ENCODE measurements at regions not wholly inside any gene's neighbourhood (a gene's known extent, or its start where the extent isn't known, plus 50 kb on each side); places are given as distances from the start of the nearest gene placed in this dataset.

- Mint-ChIP-seq H3K4me3 (ENCODE audit: low read depth) (no peak overlapping the region), H3K4me1 (ENCODE audit: low read depth) (no peaks in the 10 kb centered on the region), H3K9me3 (peaks cover 3% of the 10 kb centered on the region), H3K36me3 (ENCODE audit: low read depth) (no peaks in the 10 kb centered on the region), H3K27me3 (ENCODE audit: low read depth) (peaks cover 4% of the 10 kb centered on the region), H3K27ac (no peak overlapping the region)
- intact Hi-C loops (cut with micrococcal nuclease), result no loop called here
- DNase-seq (ENCODE audit: low spot score), result no peak
Measured at GRCh38 chr13:97520061-97520460, 86.1 kb downstream of the RAP2A start.

DNA sequence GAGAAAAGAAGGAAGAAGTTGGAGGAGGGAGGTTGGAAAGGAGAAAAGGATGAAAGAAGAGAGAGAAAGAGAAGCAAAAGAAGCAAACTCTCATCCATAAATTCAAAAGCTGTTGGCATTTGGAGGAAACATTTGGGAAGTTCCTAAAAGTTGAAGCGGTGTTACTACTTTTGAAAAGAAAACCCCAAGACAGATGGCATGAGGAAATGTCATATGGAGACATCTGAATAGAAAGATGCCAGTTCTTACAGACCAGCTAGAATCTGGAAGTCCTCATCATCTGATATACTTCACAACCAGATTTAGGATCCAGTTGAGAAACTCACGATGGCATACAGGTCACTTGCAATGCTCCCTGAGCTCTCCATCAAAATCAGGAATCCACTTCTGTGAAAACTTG, 86.9 kb downstream of the RAP2A start:
- Mint-ChIP-seq H3K4me3 (ENCODE audit: low read depth) (no peak overlapping the region), H3K4me1 (ENCODE audit: low read depth) (no peaks in the 10 kb centered on the region), H3K27me3 (ENCODE audit: low read depth) (peaks cover 4% of the 10 kb centered on the region), H3K27ac (no peak overlapping the region), H3K9me3 (peaks cover 3% of the 10 kb centered on the region), H3K36me3 (ENCODE audit: low read depth) (no peaks in the 10 kb centered on the region)
- no peak for DNase-seq (ENCODE audit: low spot score)
- intact Hi-C loops (cut with micrococcal nuclease), result no loop called here

GRCh38 chr13:97521726-97522125, 87.8 kb downstream of the RAP2A start:
- no peak for DNase-seq (ENCODE audit: low spot score)
- Mint-ChIP-seq H3K4me3 (ENCODE audit: low read depth) (no peak overlapping the region), H3K27ac (no peak overlapping the region), H3K36me3 (ENCODE audit: low read depth) (no peaks in the 10 kb centered on the region), H3K4me1 (ENCODE audit: low read depth) (no peaks in the 10 kb centered on the region), H3K9me3 (peaks cover 3% of the 10 kb centered on the region), H3K27me3 (ENCODE audit: low read depth) (peaks cover 4% of the 10 kb centered on the region)
- intact Hi-C loops (cut with micrococcal nuclease), result no loop called here

GRCh38 chr13:97522243-97522642, 88.3 kb downstream of the RAP2A start:
- H3K27ac Mint-ChIP-seq, result no peak overlapping the region
- H3K36me3 Mint-ChIP-seq (ENCODE audit: low read depth), result no peaks in the 10 kb centered on the region
- no peak for DNase-seq (ENCODE audit: low spot score)
- H3K9me3 Mint-ChIP-seq, result peaks cover 3% of the 10 kb centered on the region
- H3K27me3 Mint-ChIP-seq (ENCODE audit: low read depth), result peaks cover 4% of the 10 kb centered on the region
- intact Hi-C loops (cut with micrococcal nuclease), result no loop called here
- no peaks in the 10 kb centered on the region for H3K4me1 Mint-ChIP-seq (ENCODE audit: low read depth)
- H3K4me3 Mint-ChIP-seq (ENCODE audit: low read depth), result no peak overlapping the region

DNA sequence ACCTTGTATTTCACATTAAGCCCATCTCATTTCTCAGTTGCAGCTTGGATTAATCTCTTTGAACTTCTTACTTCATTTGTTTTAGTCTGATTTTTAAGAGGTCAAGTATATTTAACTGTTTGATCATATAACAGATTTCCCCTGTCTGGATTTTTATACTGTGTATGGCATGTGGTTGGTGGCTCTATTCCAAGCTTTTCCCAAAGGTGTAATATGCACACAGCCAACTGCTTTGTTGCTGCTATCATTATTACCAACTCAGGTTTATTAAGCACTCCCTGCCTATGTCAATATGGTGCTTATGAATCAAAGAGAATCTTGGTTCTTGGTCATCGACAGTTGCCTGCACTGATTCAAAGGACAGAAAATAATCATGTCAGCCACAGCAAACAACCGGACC, 92.6 kb downstream of the RAP2A start:
- no peaks in the 10 kb centered on the region for H3K9me3 Mint-ChIP-seq
- H3K4me1 Mint-ChIP-seq (ENCODE audit: low read depth), result no peaks in the 10 kb centered on the region
- DNase-seq (ENCODE audit: low spot score), result no peak
- H3K36me3 Mint-ChIP-seq (ENCODE audit: low read depth), result no peaks in the 10 kb centered on the region
- intact Hi-C loops (cut with micrococcal nuclease), result no loop called here
- H3K27me3 Mint-ChIP-seq (ENCODE audit: low read depth), result peaks cover 4% of the 10 kb centered on the region
- H3K4me3 Mint-ChIP-seq (ENCODE audit: low read depth), result no peak overlapping the region
- no peak overlapping the region for H3K27ac Mint-ChIP-seq

- intact Hi-C loops (cut with micrococcal nuclease), result no loop called here
- H3K27me3 Mint-ChIP-seq (ENCODE audit: low read depth), result no peaks in the 10 kb centered on the region
- H3K36me3 Mint-ChIP-seq (ENCODE audit: low read depth), result no peaks in the 10 kb centered on the region
- no peak overlapping the region for H3K27ac Mint-ChIP-seq
- H3K9me3 Mint-ChIP-seq, result no peaks in the 10 kb centered on the region
- no peak for DNase-seq (ENCODE audit: low spot score)
- no peaks in the 10 kb centered on the region for H3K4me1 Mint-ChIP-seq (ENCODE audit: low read depth)
- no peak overlapping the region for H3K4me3 Mint-ChIP-seq (ENCODE audit: low read depth)
Measured at GRCh38 chr13:97528518-97528917, 94.5 kb downstream of the RAP2A start.

DNA sequence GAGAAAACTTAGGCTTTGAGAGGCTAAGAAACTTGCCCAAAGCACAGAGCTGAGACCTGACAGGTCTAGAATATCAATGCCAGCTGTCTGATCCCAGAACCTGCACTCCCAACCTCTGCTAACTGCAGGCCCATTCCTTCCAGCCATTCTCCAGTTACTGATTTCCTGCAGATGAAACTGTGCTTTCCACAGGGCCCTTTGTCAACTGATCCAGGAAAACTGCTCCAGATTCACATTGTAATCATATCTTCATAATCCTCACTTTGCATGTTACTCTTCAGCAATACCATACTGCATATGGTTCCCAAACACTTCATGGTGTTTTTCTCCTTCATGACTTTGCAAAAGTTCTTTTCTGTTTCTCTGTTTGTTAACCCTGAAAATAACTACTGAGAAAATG, 100.6 kb downstream of the RAP2A start:
- Mint-ChIP-seq H3K36me3 (ENCODE audit: low read depth) (no peaks in the 10 kb centered on the region), H3K4me1 (ENCODE audit: low read depth) (no peaks in the 10 kb centered on the region), H3K9me3 (no peaks in the 10 kb centered on the region), H3K27ac (no peak overlapping the region), H3K4me3 (ENCODE audit: low read depth) (no peak overlapping the region), H3K27me3 (ENCODE audit: low read depth) (no peaks in the 10 kb centered on the region)
- DNase-seq (ENCODE audit: low spot score), result no peak
- intact Hi-C loops (cut with micrococcal nuclease), result no loop called here

- H3K36me3 Mint-ChIP-seq (ENCODE audit: low read depth), result no peaks in the 10 kb centered on the region
- no peak overlapping the region for H3K27ac Mint-ChIP-seq
- H3K4me1 Mint-ChIP-seq (ENCODE audit: low read depth), result peaks cover 4% of the 10 kb centered on the region
- intact Hi-C loops (cut with micrococcal nuclease), result loop anchor here (5.0 kb wide), 1 partner anchor 98 kb away; no protein-coding TSS in a partner anchor
- H3K9me3 Mint-ChIP-seq, result no peaks in the 10 kb centered on the region
- DNase-seq (ENCODE audit: low spot score), result no peak
- H3K4me3 Mint-ChIP-seq (ENCODE audit: low read depth), result no peak overlapping the region
- H3K27me3 Mint-ChIP-seq (ENCODE audit: low read depth), result no peaks in the 10 kb centered on the region
Measured at GRCh38 chr13:97535614-97536013, 101.6 kb downstream of the RAP2A start.

- intact Hi-C loops (cut with micrococcal nuclease), result loop anchor here (5.0 kb wide), 1 partner anchor 100 kb away; no protein-coding TSS in a partner anchor
Measured at GRCh38 chr13:97537110-97537509, 103.1 kb downstream of the RAP2A start.

GRCh38 chr13:97538203-97538602, 104.2 kb downstream of the RAP2A start:
- intact Hi-C loops (cut with micrococcal nuclease), result loop anchor here (5.0 kb wide), 1 partner anchor 101 kb away; no protein-coding TSS in a partner anchor
- Mint-ChIP-seq H3K4me3 (ENCODE audit: low read depth) (no peak overlapping the region), H3K27me3 (ENCODE audit: low read depth) (no peaks in the 10 kb centered on the region), H3K27ac (no peak overlapping the region), H3K4me1 (ENCODE audit: low read depth) (peaks cover 4% of the 10 kb centered on the region), H3K9me3 (no peaks in the 10 kb centered on the region), H3K36me3 (ENCODE audit: low read depth) (no peaks in the 10 kb centered on the region)
- DNase-seq (ENCODE audit: low spot score), result no peak

More at GRCh38 chr13:97537110-97537509, 103.1 kb downstream of the RAP2A start:
- H3K36me3 Mint-ChIP-seq (ENCODE audit: low read depth), result no peaks in the 10 kb centered on the region
- no peaks in the 10 kb centered on the region for H3K9me3 Mint-ChIP-seq
- no peak overlapping the region for H3K27ac Mint-ChIP-seq
- peaks cover 4% of the 10 kb centered on the region for H3K4me1 Mint-ChIP-seq (ENCODE audit: low read depth)
- H3K4me3 Mint-ChIP-seq (ENCODE audit: low read depth), result no peak overlapping the region
- H3K27me3 Mint-ChIP-seq (ENCODE audit: low read depth), result no peaks in the 10 kb centered on the region
- no peak for DNase-seq (ENCODE audit: low spot score)

DNA sequence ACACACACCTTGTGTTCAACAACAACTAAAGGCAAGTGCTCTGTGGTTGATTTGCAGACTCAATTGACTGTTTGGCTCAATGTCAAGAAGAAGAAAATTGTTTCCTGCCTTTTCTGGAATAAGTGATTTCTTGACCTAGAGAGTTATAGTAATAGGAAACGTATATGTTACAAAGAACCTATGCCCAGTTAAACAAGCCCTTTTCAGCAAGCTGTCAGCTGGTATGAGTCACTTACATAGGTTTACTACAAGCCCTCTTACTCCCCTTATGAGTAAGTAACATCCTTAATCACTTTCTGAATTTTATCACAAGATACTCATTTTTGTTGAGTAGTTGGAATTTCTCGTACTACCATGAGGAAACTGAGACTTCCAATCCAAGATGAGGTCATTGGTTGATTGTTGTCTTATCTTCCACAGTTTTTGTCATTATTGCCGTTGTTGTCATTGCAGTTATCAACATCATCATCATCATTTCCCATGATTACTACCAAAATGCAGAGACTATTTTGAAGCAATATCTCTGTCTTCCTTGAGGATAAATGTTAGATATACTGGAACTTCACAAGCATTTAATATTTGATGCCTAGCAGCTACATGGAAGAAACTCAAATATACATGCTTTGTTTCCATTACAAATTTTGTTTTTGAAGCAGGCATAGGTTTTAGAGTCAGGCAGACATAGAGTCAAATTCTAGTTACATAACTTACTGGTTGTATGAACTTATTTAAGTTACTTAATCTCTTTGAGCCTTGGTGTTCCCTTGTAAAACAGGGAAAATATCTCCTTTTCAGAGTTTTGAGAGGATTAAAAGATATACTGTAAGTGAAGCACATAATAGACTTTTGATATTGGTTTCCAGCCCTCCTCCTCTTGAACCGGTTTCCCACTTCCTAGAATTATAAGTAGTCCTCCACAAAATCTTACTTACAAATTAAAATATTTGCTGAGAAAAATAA, 106.0 kb downstream of the RAP2A start:
- Mint-ChIP-seq H3K27ac (no peak overlapping the region), H3K9me3 (no peaks in the 10 kb centered on the region), H3K4me1 (ENCODE audit: low read depth) (peaks cover 4% of the 10 kb centered on the region), H3K36me3 (ENCODE audit: low read depth) (no peaks in the 10 kb centered on the region), H3K4me3 (ENCODE audit: low read depth) (no peak overlapping the region), H3K27me3 (ENCODE audit: low read depth) (no peaks in the 10 kb centered on the region)
- intact Hi-C loops (cut with micrococcal nuclease), result loop anchor here (5.0 kb wide), 1 partner anchor 103 kb away; no protein-coding TSS in a partner anchor
- DNase-seq (ENCODE audit: low spot score), result no peak

GRCh38 chr13:97540696-97541095, 106.7 kb downstream of the RAP2A start:
- peaks cover 4% of the 10 kb centered on the region for H3K4me1 Mint-ChIP-seq (ENCODE audit: low read depth)
- H3K36me3 Mint-ChIP-seq (ENCODE audit: low read depth), result no peaks in the 10 kb centered on the region
- no peak overlapping the region for H3K27ac Mint-ChIP-seq
- no peaks in the 10 kb centered on the region for H3K27me3 Mint-ChIP-seq (ENCODE audit: low read depth)
- no peak for DNase-seq (ENCODE audit: low spot score)
- no peaks in the 10 kb centered on the region for H3K9me3 Mint-ChIP-seq
- intact Hi-C loops (cut with micrococcal nuclease), result no loop called here
- no peak overlapping the region for H3K4me3 Mint-ChIP-seq (ENCODE audit: low read depth)

GRCh38 chr13:97542102-97542685, 108.2 kb downstream of the RAP2A start:
- no peak overlapping the region for H3K4me3 Mint-ChIP-seq (ENCODE audit: low read depth)
- no peaks in the 10 kb centered on the region for H3K9me3 Mint-ChIP-seq
- intact Hi-C loops (cut with micrococcal nuclease), result no loop called here

More at GRCh38 chr13:97542102-97542685, 108.2 kb downstream of the RAP2A start:
- Mint-ChIP-seq H3K27ac (no peak overlapping the region), H3K27me3 (ENCODE audit: low read depth) (no peaks in the 10 kb centered on the region), H3K4me1 (ENCODE audit: low read depth) (peaks cover 4% of the 10 kb centered on the region), H3K36me3 (ENCODE audit: low read depth) (no peaks in the 10 kb centered on the region)
- DNase-seq (ENCODE audit: low spot score), result no peak
